Tibial nerve (tissue), 3 donors: ENCODE measurements at regions not wholly inside any gene's neighbourhood (a gene's known extent, or its start where the extent isn't known, plus 50 kb on each side); places are given as distances from the start of the nearest gene placed in this dataset.
"Not testable (repeated sequence)": the region's sequence is repeated elsewhere in the genome, so short reads cannot be mapped to it uniquely, and the experiment has no call there.

ENCODE experiments used
- CTCF ChIP-seq, 5 experiments: fragments of 200-600 bp in 3 of 5; fragments of 450-650 bp in 2 of 5; sonication (generic) in 3 of 5; IDR thresholded peaks; one replicate each; pipeline ENCODE4 v1.5.1; 2016 to 2019; ENCODE audit warnings: antibody characterized with exemption in 5 of 5, mild to moderate bottlenecking in 3 of 5, moderate library complexity in 2 of 5
- POLR2A ChIP-seq, 2 donors: fragments of 450-650 bp; IDR thresholded peaks; one replicate each; pipeline ENCODE4 v1.6.1; 2017; ENCODE audit warnings: antibody characterized with exemption in 2 of 2, mild to moderate bottlenecking in 2 of 2, moderate library complexity in 2 of 2

DNA sequence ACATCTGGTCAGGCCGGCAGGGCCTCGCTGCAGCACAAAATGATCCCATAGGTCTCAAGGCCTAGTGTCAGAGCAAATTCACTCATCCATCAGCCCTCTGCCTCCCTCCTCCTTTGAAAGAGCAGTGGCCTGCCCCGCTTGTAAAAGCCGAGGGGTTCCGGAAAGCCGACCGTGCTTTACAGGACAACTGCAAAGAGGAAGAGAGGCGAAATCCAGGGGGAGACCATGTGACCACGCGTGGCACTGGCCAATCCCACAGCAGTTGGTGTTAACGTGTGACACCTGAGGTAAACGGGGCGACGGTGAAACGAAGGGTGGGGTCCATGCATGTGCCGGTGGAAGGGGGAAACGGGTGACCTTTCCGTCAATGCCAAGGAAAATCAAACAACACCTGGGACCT is 688.6 kb upstream of the TPTE start:
- TF ChIP-seq CTCF, POLR2A (IDR thresholded peaks at IDR 0.05): not testable (repeated sequence)
